Neural cell (in vitro differentiated cells): ENCODE measurements at regions not wholly inside any gene's neighbourhood (a gene's known extent, or its start where the extent isn't known, plus 50 kb on each side); places are given as distances from the start of the nearest gene placed in this dataset.

ENCODE experiments used
- CTCF ChIP-seq: fragments of 450-650 bp; IDR thresholded peaks from 2 replicates; pipeline ENCODE4 v1.5.1; 2014; ENCODE audit warnings: antibody characterized with exemption, mild to moderate bottlenecking, moderate library complexity; ENCODE audit not compliant: poor library complexity, severe bottlenecking
- EZH2 ChIP-seq: fragments of 200-600, 300-800 bp; shearing (Covaris generic), sonication (generic); IDR thresholded peaks from 2 replicates; pipeline ENCODE4 v1.6.1; 2014; ENCODE audit warnings: antibody characterized with exemption, low read length, borderline replicate concordance, mild to moderate bottlenecking; ENCODE audit not compliant: insufficient read depth, poor library complexity, severe bottlenecking
- RAD21 ChIP-seq: fragments of 450-650 bp; conservative IDR thresholded peaks from 2 replicates; pipeline ENCODE4 v1.6.1; 2014; ENCODE audit warnings: antibody characterized with exemption, mild to moderate bottlenecking, moderate library complexity

DNA sequence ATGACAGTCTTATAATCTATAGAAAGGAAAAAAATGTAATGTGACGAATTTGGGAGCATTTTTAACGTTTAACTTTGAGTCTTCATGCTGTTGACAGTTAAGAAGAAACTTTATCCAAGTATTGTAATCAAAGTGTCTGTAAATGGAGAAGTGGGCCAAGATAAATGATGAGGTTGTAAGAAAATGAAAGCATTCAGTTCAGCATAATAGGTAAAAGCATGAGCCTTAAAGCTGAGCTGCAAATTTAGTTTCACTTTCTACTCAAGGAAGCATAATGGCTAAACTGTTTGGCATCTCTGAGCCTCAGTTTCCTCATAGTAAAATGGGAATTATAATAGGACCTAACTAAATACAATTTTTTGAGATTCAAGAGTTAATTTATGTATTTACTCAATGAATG, 1554.8 kb downstream of the KCNT2 start:
- TF ChIP-seq RAD21 (no peak), EZH2 (no peak), CTCF (no peak)
